ENCODE measurements at regions not wholly inside any gene's neighbourhood (a gene's known extent, or its start where the extent isn't known, plus 50 kb on each side); places are given as distances from the start of the nearest gene placed in this dataset.
"Not testable (repeated sequence)": the region's sequence is repeated elsewhere in the genome, so short reads cannot be mapped to it uniquely, and the experiment has no call there.

GRCh38 chr9:1916655-1917054, 98.5 kb upstream of the SMARCA2 start:
- DNase-seq (ENCODE audit: low spot score) = no peak

GRCh38 chr9:1917396-1917935, 97.7 kb upstream of the SMARCA2 start:
- DNase-seq (ENCODE audit: low spot score) = no peak

GRCh38 chr9:1918108-1918507, 97.0 kb upstream of the SMARCA2 start:
- no peak for DNase-seq (ENCODE audit: low spot score)

- no peak for DNase-seq (ENCODE audit: low spot score)
Observed at GRCh38 chr9:1918622-1919021, 96.5 kb upstream of the SMARCA2 start.

GRCh38 chr9:1919229-1919628, 95.9 kb upstream of the SMARCA2 start:
- DNase-seq (ENCODE audit: low spot score) = no peak

- no peak for DNase-seq (ENCODE audit: low spot score)
Observed at GRCh38 chr9:1920386-1920785, 94.8 kb upstream of the SMARCA2 start.

- DNase-seq (ENCODE audit: low spot score) = no peak
Observed at GRCh38 chr9:1922026-1922425, 93.1 kb upstream of the SMARCA2 start.

- DNase-seq (ENCODE audit: low spot score) = no peak
Observed at GRCh38 chr9:1927546-1927945, 87.6 kb upstream of the SMARCA2 start.

- DNase-seq (ENCODE audit: low spot score) = no peak
Observed at GRCh38 chr9:1929134-1929533, 86.0 kb upstream of the SMARCA2 start.

GRCh38 chr9:1929722-1930244, 85.4 kb upstream of the SMARCA2 start:
- DNase-seq (ENCODE audit: low spot score) = no peak

GRCh38 chr9:1930245-1930736, 84.9 kb upstream of the SMARCA2 start:
- DNase-seq (ENCODE audit: low spot score) = not testable (repeated sequence)

GRCh38 chr9:1938135-1938534, 77.0 kb upstream of the SMARCA2 start:
- no peak for DNase-seq (ENCODE audit: low spot score)

- no peak for DNase-seq (ENCODE audit: low spot score)
Observed at GRCh38 chr9:1938675-1939170, 76.4 kb upstream of the SMARCA2 start.

GRCh38 chr9:1939466-1939865, 75.7 kb upstream of the SMARCA2 start:
- DNase-seq (ENCODE audit: low spot score) = no peak

- DNase-seq (ENCODE audit: low spot score) = peak; percentile 2
Observed at GRCh38 chr9:1939926-1940368, 75.2 kb upstream of the SMARCA2 start.

- DNase-seq (ENCODE audit: low spot score) = no peak
Observed at GRCh38 chr9:1941989-1942388, 73.2 kb upstream of the SMARCA2 start.

- no peak for DNase-seq (ENCODE audit: low spot score)
Observed at GRCh38 chr9:1946526-1947283, 68.4 kb upstream of the SMARCA2 start.

GRCh38 chr9:1947438-1947837, 67.7 kb upstream of the SMARCA2 start:
- no peak for DNase-seq (ENCODE audit: low spot score)

- DNase-seq (ENCODE audit: low spot score) = no peak
Observed at GRCh38 chr9:1948541-1948940, 66.6 kb upstream of the SMARCA2 start.

GRCh38 chr9:1951446-1951845, 63.7 kb upstream of the SMARCA2 start:
- DNase-seq (ENCODE audit: low spot score) = no peak

- DNase-seq (ENCODE audit: low spot score) = no peak
Observed at GRCh38 chr9:1952001-1952400, 63.1 kb upstream of the SMARCA2 start.

GRCh38 chr9:1954238-1954637, 60.9 kb upstream of the SMARCA2 start:
- no peak for DNase-seq (ENCODE audit: low spot score)

- DNase-seq (ENCODE audit: low spot score) = no peak
Observed at GRCh38 chr9:1956958-1957357, 58.2 kb upstream of the SMARCA2 start.
